GM13976 (cell line): ENCODE measurements at regions not wholly inside any gene's neighbourhood (a gene's known extent, or its start where the extent isn't known, plus 50 kb on each side); places are given as distances from the start of the nearest gene placed in this dataset.

ENCODE experiments used
- DNase-seq: peaks from one replicate; pipeline ENCODE4 v3.0.0; 2012; ENCODE audit warnings: low spot score
- in situ Hi-C: fragments of 300-500 bp; cut with MboI; formaldehyde crosslinking; loops from one replicate; pipeline ENCODE4 v1.12.0; 2022; ENCODE audit warnings: low sequenced_read_pairs, mixed read lengths, inconsistent platforms; ENCODE audit not compliant: unreplicated experiment
- TF ChIP-seq, protein P1 (sequence below): IDR thresholded peaks from 2 replicates; pipeline ENCODE4 v1.5.1; 2012; ENCODE audit warnings: borderline replicate concordance, mild to moderate bottlenecking; ENCODE audit not compliant: insufficient read depth; ENCODE audit errors: extremely low read depth, missing control alignments, control extremely low read depth

DNA sequence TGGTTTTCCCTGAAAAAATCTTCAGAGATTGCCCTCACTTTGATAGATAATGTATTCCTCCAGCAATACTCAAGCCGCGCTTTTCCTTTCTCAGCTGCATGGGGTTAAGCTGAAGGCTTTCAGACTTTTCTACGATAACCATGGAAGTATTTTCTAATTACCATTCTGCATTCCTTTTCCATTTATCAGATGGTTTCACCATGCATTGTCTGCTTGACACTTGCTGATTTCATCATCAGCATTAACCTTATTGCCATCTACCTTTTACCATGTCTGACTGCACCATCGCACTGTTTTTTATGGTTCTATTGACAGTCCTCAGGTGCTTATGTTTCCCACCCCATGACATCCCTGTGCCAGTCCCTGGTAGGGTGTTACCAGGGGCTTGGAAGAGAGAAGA is 91.6 kb downstream of the DMAC1 start:
- DNase-seq = no peak
- TF ChIP-seq, protein P1, sequence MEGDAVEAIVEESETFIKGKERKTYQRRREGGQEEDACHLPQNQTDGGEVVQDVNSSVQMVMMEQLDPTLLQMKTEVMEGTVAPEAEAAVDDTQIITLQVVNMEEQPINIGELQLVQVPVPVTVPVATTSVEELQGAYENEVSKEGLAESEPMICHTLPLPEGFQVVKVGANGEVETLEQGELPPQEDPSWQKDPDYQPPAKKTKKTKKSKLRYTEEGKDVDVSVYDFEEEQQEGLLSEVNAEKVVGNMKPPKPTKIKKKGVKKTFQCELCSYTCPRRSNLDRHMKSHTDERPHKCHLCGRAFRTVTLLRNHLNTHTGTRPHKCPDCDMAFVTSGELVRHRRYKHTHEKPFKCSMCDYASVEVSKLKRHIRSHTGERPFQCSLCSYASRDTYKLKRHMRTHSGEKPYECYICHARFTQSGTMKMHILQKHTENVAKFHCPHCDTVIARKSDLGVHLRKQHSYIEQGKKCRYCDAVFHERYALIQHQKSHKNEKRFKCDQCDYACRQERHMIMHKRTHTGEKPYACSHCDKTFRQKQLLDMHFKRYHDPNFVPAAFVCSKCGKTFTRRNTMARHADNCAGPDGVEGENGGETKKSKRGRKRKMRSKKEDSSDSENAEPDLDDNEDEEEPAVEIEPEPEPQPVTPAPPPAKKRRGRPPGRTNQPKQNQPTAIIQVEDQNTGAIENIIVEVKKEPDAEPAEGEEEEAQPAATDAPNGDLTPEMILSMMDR = no peak
- in situ Hi-C loops = no loop called here

DNA sequence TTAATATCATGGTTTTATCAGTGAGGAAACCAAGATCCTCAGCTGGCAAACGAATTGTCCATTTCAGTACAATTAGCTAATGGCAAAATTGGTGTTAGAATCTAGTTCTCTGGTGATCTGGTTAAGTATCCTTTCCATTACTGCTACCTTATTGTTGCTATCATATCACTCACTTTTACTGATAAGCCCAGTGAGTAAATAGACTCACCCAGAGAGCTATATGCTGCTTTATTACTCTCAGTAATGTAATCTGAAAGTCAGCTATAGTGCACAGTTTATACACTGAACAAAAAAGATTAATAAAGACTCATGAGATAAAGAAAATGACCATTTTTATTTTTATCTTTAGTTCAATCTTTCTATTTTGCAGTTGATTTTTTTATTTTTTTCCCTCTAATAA is 95.0 kb downstream of the DMAC1 start:
- TF ChIP-seq, protein P1 = no peak
- in situ Hi-C loops = no loop called here
- no peak for DNase-seq

DNA sequence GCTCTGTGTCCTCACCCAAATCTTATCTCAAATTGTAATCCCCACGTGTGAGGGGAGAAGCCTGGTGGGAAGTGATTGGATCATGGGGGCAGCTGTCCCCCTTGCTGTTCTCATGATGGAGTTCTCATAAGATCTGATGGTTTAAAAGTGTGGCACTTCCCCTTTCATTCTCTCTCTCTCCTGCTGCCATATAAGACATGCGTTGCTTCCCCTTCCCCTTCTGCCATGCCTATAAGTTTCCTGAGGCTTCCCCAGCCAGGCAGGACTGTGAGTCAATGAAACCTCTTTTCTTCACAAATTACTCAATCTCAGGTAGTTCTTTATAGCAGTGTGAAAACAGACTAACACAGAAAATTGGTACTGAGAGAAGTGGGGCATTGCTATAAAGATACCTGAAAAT is 107.7 kb downstream of the DMAC1 start:
- TF ChIP-seq, protein P1 = no peak
- DNase-seq = no peak
- in situ Hi-C loops = no loop called here

DNA sequence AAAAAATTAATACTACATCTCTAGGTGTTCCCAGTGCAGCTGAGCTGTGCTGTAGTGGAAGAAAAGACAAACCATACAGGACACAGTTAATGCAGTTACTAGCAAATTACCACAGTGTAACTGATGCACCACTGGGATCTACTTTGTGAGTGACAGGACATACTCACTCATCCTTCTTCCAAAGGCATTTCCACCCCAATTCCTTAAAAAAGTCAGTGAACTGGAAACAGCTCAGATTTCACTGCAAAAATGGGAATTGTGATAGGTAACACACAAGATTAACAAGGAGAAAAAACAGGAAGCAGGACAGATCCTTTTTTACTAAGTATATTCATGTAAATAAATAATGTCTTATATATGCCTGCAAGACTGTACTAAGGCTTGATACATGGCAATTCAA is 109.6 kb downstream of the DMAC1 start:
- in situ Hi-C loops = no loop called here
- TF ChIP-seq, protein P1 = no peak

DNA sequence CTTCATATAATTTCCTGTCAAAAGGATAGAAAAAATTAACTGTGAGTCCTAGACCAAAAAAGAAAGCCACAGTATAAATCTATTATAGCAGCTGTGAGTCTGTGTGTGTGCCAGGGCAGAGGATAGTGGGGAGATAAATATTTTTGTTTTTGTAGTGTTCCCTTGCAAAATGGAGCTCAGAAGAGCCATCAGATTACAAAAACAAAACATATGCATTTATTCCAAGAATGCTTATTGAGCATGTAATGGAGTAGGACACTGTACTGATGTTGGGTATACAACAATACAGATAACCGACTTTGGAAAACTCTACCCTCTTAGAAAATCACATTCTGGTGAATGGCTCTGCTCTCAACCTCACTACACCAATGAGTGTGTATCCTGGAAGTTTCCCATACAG is 111.0 kb downstream of the DMAC1 start:
- in situ Hi-C loops = no loop called here
- no peak for DNase-seq
- TF ChIP-seq, protein P1 = no peak

More for the DNA sequence above, 109.6 kb downstream of the DMAC1 start:
- DNase-seq = no peak

DNA sequence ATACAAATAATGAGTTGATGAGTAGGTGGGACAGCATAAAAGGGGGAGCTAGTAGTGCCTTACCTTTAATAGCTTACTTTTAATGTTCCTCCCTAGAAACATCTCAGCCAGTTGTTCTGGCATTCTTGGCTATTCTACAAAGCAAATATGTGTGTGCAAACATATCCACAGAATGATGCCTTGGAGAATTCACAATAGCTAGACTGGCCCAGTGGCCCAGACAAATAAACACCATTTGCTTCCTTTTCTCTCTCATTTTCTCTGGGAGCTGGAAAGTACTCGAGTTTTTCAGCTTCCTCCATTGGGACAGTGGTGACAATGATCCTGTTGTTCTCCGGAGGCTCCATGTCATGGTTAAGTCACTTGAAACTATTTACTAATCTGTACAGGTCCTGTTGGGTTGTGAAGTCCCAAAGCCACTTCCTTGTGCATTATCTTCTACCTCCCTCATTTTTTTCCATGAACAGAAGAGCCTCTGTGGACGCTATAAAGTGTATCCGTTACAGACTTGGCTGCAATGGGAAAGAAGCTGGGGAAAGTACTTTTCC is 122.9 kb downstream of the DMAC1 start:
- TF ChIP-seq, protein P1 = no peak
- DNase-seq = no peak
- in situ Hi-C loops = no loop called here
